ENCODE measurements at regions not wholly inside any gene's neighbourhood (a gene's known extent, or its start where the extent isn't known, plus 50 kb on each side); places are given as distances from the start of the nearest gene placed in this dataset.

- TF ChIP-seq NFIC (IDR thresholded peaks at IDR 0.05), result no peak
- no peak for TF ChIP-seq RAD21 (IDR thresholded peaks at IDR 0.05; ENCODE audit: low read depth)
- TF ChIP-seq, protein P1, sequence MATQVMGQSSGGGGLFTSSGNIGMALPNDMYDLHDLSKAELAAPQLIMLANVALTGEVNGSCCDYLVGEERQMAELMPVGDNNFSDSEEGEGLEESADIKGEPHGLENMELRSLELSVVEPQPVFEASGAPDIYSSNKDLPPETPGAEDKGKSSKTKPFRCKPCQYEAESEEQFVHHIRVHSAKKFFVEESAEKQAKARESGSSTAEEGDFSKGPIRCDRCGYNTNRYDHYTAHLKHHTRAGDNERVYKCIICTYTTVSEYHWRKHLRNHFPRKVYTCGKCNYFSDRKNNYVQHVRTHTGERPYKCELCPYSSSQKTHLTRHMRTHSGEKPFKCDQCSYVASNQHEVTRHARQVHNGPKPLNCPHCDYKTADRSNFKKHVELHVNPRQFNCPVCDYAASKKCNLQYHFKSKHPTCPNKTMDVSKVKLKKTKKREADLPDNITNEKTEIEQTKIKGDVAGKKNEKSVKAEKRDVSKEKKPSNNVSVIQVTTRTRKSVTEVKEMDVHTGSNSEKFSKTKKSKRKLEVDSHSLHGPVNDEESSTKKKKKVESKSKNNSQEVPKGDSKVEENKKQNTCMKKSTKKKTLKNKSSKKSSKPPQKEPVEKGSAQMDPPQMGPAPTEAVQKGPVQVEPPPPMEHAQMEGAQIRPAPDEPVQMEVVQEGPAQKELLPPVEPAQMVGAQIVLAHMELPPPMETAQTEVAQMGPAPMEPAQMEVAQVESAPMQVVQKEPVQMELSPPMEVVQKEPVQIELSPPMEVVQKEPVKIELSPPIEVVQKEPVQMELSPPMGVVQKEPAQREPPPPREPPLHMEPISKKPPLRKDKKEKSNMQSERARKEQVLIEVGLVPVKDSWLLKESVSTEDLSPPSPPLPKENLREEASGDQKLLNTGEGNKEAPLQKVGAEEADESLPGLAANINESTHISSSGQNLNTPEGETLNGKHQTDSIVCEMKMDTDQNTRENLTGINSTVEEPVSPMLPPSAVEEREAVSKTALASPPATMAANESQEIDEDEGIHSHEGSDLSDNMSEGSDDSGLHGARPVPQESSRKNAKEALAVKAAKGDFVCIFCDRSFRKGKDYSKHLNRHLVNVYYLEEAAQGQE (IDR thresholded peaks at IDR 0.05; ENCODE audit: low read depth), result no peak
- TF ChIP-seq YY1 (IDR thresholded peaks at IDR 0.05; ENCODE audit: low read depth), result no peak
- no peak for TF ChIP-seq TAF1 (IDR thresholded peaks at IDR 0.05; ENCODE audit: low read depth)
- no peak for TF ChIP-seq TEAD4 (IDR thresholded peaks at IDR 0.05)
Observed at GRCh38 chr2:7907041-7907440, 774.8 kb upstream of the ID2 start.
